DMS79 treated with DMSO at 0.1 percent for 48 hours (cell line): ENCODE measurements at regions not wholly inside any gene's neighbourhood (a gene's known extent, or its start where the extent isn't known, plus 50 kb on each side); places are given as distances from the start of the nearest gene placed in this dataset.
A peak's percentile ranks its signal among the peaks of the same experiment; 100 is the strongest.

ENCODE experiments used
- DNase-seq: peaks from one replicate; lab custom pipeline; 2025; lab: John Stamatoyannopoulos, UW

GRCh38 chr9:129489838-129490582, 130.9 kb downstream of the C9orf50 start:
- DNase-seq = no peak

GRCh38 chr9:129487658-129488483, 133.0 kb downstream of the C9orf50 start:
- DNase-seq = peak; percentile 18

- no peak for DNase-seq
Measured at GRCh38 chr9:129486756-129487657, 133.9 kb downstream of the C9orf50 start.

GRCh38 chr9:129485145-129485774, 135.6 kb downstream of the C9orf50 start:
- no peak for DNase-seq

- no peak for DNase-seq
Measured at GRCh38 chr9:129484352-129485000, 136.4 kb downstream of the C9orf50 start.

- DNase-seq = peak; percentile 93
Measured at GRCh38 chr9:129483415-129484351, 137.2 kb downstream of the C9orf50 start.

- peak; percentile 78 for DNase-seq
Measured at GRCh38 chr9:129482521-129483414, 138.1 kb downstream of the C9orf50 start.

- peak; percentile 30 for DNase-seq
Measured at GRCh38 chr9:129481810-129482511, 138.9 kb downstream of the C9orf50 start.

- no peak for DNase-seq
Measured at GRCh38 chr9:129481424-129481809, 139.5 kb downstream of the C9orf50 start.

GRCh38 chr9:129480745-129481144, 140.2 kb downstream of the C9orf50 start:
- no peak for DNase-seq

GRCh38 chr9:129480227-129480626, 140.7 kb downstream of the C9orf50 start:
- DNase-seq = no peak

GRCh38 chr9:129479631-129480011, 141.3 kb downstream of the C9orf50 start:
- DNase-seq = no peak

- DNase-seq = no peak
Measured at GRCh38 chr9:129478961-129479630, 141.8 kb downstream of the C9orf50 start.

- DNase-seq = no peak
Measured at GRCh38 chr9:129478461-129478860, 142.4 kb downstream of the C9orf50 start.

GRCh38 chr9:129476821-129477611, 143.9 kb downstream of the C9orf50 start:
- no peak for DNase-seq

GRCh38 chr9:129474740-129475404, 146.0 kb downstream of the C9orf50 start:
- DNase-seq = no peak
